ENCODE measurements at regions not wholly inside any gene's neighbourhood (a gene's known extent, or its start where the extent isn't known, plus 50 kb on each side); places are given as distances from the start of the nearest gene placed in this dataset.

DNA sequence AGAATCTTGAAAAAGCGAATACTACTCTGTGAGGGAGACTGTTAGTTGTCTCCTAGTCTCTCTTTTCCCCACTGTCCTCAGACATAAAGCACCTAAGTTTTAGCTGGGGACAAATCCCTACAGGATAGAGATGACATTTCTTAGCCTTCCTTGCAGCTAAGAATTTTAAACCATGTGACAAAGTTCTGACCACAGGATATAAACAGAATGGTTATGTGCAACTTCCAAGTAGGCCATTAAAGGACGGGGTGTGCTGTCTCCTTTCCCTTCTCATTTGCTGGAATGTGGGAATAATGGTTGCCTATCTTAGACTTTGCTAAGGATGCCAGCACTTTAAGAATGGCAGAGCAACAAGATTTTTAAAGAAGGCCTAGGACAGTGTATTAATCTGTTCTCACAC is 74.9 kb upstream of the PRPS1L1 start:
- H3K9me3 ChIP-seq (ENCODE audit: low read depth), result no peaks in the 10 kb centered on the region
- no peak overlapping the region for H3K4me3 ChIP-seq
- DNase-seq (ENCODE audit: low spot score), result no peak
- Mint-ChIP-seq H3K27me3 (ENCODE audit: insufficient read depth, low read depth) (no peaks in the 10 kb centered on the region), H3K27ac (no peak overlapping the region), H3K4me3 (no peak overlapping the region), H3K9me3 (no peaks in the 10 kb centered on the region), H3K4me1 (no peaks in the 10 kb centered on the region), H3K36me3 (no peaks in the 10 kb centered on the region)
- H3K9ac ChIP-seq, result no peak overlapping the region
- no peaks in the 10 kb centered on the region for H4K20me1 ChIP-seq (ENCODE audit: low read depth)
- no peaks in the 10 kb centered on the region for H3K27me3 ChIP-seq
- no peak overlapping the region for H2AFZ ChIP-seq (replicated peaks)
- no peaks in the 10 kb centered on the region for H3K79me2 ChIP-seq (ENCODE audit: low read depth)
- H3F3A ChIP-seq (ENCODE audit: low read depth), result no peaks in the 10 kb centered on the region
- no peak overlapping the region for H3K4me2 ChIP-seq
- no peaks in the 10 kb centered on the region for H3K4me1 ChIP-seq
- TF ChIP-seq EZH2phosphoT487 (IDR thresholded peaks at IDR 0.05) (no peak), EZH2 (IDR thresholded peaks at IDR 0.05) (no peak), CTCF (IDR thresholded peaks at IDR 0.05) (no peak)
- H3K27ac ChIP-seq, result no peak overlapping the region
- H3K36me3 ChIP-seq, result peaks cover 3% of the 10 kb centered on the region

GRCh38 chr7:18103436-18104218 is 76.0 kb upstream of the PRPS1L1 start:
- H3K36me3 ChIP-seq, result peaks cover 3% of the 10 kb centered on the region
- no peaks in the 10 kb centered on the region for H4K20me1 ChIP-seq (ENCODE audit: low read depth)
- no peak overlapping the region for H2AFZ ChIP-seq (replicated peaks)
- no peak overlapping the region for H3K9ac ChIP-seq
- H3K27me3 ChIP-seq, result no peaks in the 10 kb centered on the region
- no peaks in the 10 kb centered on the region for H3K36me3 Mint-ChIP-seq
- H3K9me3 Mint-ChIP-seq, result no peaks in the 10 kb centered on the region
- no peaks in the 10 kb centered on the region for H3K9me3 ChIP-seq (ENCODE audit: low read depth)
- H3K79me2 ChIP-seq (ENCODE audit: low read depth), result no peaks in the 10 kb centered on the region
- H3K4me2 ChIP-seq, result no peak overlapping the region
- no peak for DNase-seq (ENCODE audit: low spot score)
- H3K4me1 Mint-ChIP-seq, result no peaks in the 10 kb centered on the region
- no peaks in the 10 kb centered on the region for H3K4me1 ChIP-seq
- H3K27me3 Mint-ChIP-seq (ENCODE audit: insufficient read depth, low read depth), result no peaks in the 10 kb centered on the region
- H3K27ac Mint-ChIP-seq, result no peak overlapping the region
- H3K4me3 ChIP-seq, result no peak overlapping the region
- no peaks in the 10 kb centered on the region for H3F3A ChIP-seq (ENCODE audit: low read depth)
- H3K4me3 Mint-ChIP-seq, result no peak overlapping the region
- TF ChIP-seq CTCF (IDR thresholded peaks at IDR 0.05) (no peak), EZH2 (IDR thresholded peaks at IDR 0.05) (no peak), EZH2phosphoT487 (IDR thresholded peaks at IDR 0.05) (no peak)
- no peak overlapping the region for H3K27ac ChIP-seq

DNA sequence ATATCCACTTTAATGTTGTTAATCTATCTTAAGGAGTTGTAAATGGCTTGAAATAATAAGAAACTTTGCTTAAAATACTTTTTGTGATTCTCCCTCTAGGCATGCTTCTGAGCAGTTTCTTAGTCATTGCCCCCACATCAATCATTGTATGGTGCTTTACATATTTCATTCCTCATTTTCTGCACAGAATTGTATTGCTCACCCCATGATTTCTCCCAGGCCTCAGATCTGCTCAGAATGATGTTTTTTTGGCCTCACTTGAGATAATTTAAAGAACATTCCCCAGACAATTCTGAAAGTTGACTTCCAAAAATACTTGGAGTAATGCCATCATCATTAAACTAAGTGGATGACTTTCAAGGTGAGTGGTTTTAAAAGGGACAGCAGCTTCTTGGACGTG is 82.1 kb upstream of the PRPS1L1 start:
- H3K4me3 Mint-ChIP-seq, result no peak overlapping the region
- no peak for TF ChIP-seq EZH2 (IDR thresholded peaks at IDR 0.05)
- TF ChIP-seq CTCF (IDR thresholded peaks at IDR 0.05), result no peak
- no peak for TF ChIP-seq EZH2phosphoT487 (IDR thresholded peaks at IDR 0.05)
- Histone ChIP-seq H3K9ac (no peak overlapping the region), H3K4me3 (no peak overlapping the region), H3K9me3 (ENCODE audit: low read depth) (no peaks in the 10 kb centered on the region), H3K4me2 (no peak overlapping the region), H3K27ac (no peak overlapping the region), H3K36me3 (peaks cover 3% of the 10 kb centered on the region), H2AFZ (replicated peaks) (no peak overlapping the region), H4K20me1 (ENCODE audit: low read depth) (no peaks in the 10 kb centered on the region), H3K27me3 (no peaks in the 10 kb centered on the region), H3K4me1 (no peaks in the 10 kb centered on the region), H3K79me2 (ENCODE audit: low read depth) (no peaks in the 10 kb centered on the region), H3F3A (ENCODE audit: low read depth) (no peaks in the 10 kb centered on the region)
- H3K27me3 Mint-ChIP-seq (ENCODE audit: insufficient read depth, low read depth), result no peaks in the 10 kb centered on the region
- H3K27ac Mint-ChIP-seq, result no peak overlapping the region
- no peaks in the 10 kb centered on the region for H3K9me3 Mint-ChIP-seq
- H3K4me1 Mint-ChIP-seq, result no peaks in the 10 kb centered on the region
- no peaks in the 10 kb centered on the region for H3K36me3 Mint-ChIP-seq
- DNase-seq (ENCODE audit: low spot score), result no peak

Measured in neural progenitor cell (in vitro differentiated cells).